H9 (cell line): ENCODE measurements at regions not wholly inside any gene's neighbourhood (a gene's known extent, or its start where the extent isn't known, plus 50 kb on each side); places are given as distances from the start of the nearest gene placed in this dataset.

Experiments used
- DNase-seq: peaks from one replicate; pipeline ENCODE4 v3.0.0-alpha.2; 2017
- H2AFZ ChIP-seq: one replicate; pipeline ENCODE4 v1.6.1; 2013; ENCODE audit warnings: mild to moderate bottlenecking, low read length, control low read depth, moderate library complexity
- H2AK5ac ChIP-seq: 2 replicates; pipeline ENCODE4 v1.6.1; 2013; ENCODE audit warnings: low read length, control low read depth, mixed read lengths; ENCODE audit not compliant: insufficient read length
- H2BK120ac ChIP-seq: one replicate; pipeline ENCODE4 v1.6.1; 2013; ENCODE audit warnings: low read depth, mild to moderate bottlenecking, low read length, control low read depth, inconsistent platforms; ENCODE audit not compliant: poor library complexity, severe bottlenecking
- H2BK12ac ChIP-seq: 2 replicates; pipeline ENCODE4 v1.6.1; 2013; ENCODE audit warnings: low read length, control low read depth, mixed read lengths, low read depth; ENCODE audit not compliant: insufficient read length
- H2BK15ac ChIP-seq: 2 replicates; pipeline ENCODE4 v1.6.1; 2013; ENCODE audit warnings: low read depth, low read length, control low read depth
- H2BK20ac ChIP-seq: one replicate; pipeline ENCODE4 v1.6.1; 2013; ENCODE audit warnings: low read depth, mild to moderate bottlenecking, low read length, control low read depth, inconsistent platforms; ENCODE audit not compliant: poor library complexity, severe bottlenecking
- H2BK5ac ChIP-seq: 2 replicates; pipeline ENCODE4 v1.6.1; 2013; ENCODE audit warnings: low read length, control low read depth, mixed read lengths; ENCODE audit not compliant: insufficient read length
- H3K14ac ChIP-seq: 2 replicates; pipeline ENCODE4 v1.6.1; 2013; ENCODE audit warnings: low read length, control low read depth; ENCODE audit not compliant: insufficient read depth
- H3K18ac ChIP-seq: 2 replicates; pipeline ENCODE4 v1.6.1; 2013; ENCODE audit warnings: low read depth, mild to moderate bottlenecking, mixed read lengths, low read length, control low read depth; ENCODE audit not compliant: insufficient read length
- H3K23ac ChIP-seq: 2 replicates; pipeline ENCODE4 v1.6.1; 2013; ENCODE audit warnings: low read length, control low read depth, mixed read lengths, low read depth; ENCODE audit not compliant: insufficient read length
- H3K23me2 ChIP-seq: 2 replicates; pipeline ENCODE4 v1.6.1; 2013; ENCODE audit warnings: low read depth, mild to moderate bottlenecking, mixed read lengths, low read length, control low read depth; ENCODE audit not compliant: insufficient read length, poor library complexity, severe bottlenecking
- H3K27ac ChIP-seq: 2 replicates; pipeline ENCODE4 v1.5.1; 2013; ENCODE audit warnings: low read length, control low read depth, mixed read lengths, low read depth; ENCODE audit not compliant: insufficient read length
- H3K27me3 ChIP-seq: 2 replicates; pipeline ENCODE4 v1.6.1; 2013; ENCODE audit warnings: low read length, control low read depth, inconsistent platforms; ENCODE audit not compliant: insufficient read depth
- H3K4ac ChIP-seq: 2 replicates; pipeline ENCODE4 v1.6.1; 2013; ENCODE audit warnings: low read depth, mild to moderate bottlenecking, control low read depth, inconsistent platforms, low read length, moderate library complexity
- H3K4me1 ChIP-seq: 2 replicates; pipeline ENCODE4 v1.6.1; 2013; ENCODE audit warnings: low read length, control low read depth, inconsistent platforms; ENCODE audit not compliant: insufficient read depth
- H3K4me2 ChIP-seq: 2 replicates; pipeline ENCODE4 v1.6.1; 2013; ENCODE audit warnings: low read length, control low read depth, mixed read lengths; ENCODE audit not compliant: insufficient read length, insufficient read depth
- H3K56ac ChIP-seq: 2 replicates; pipeline ENCODE4 v1.6.1; 2013; ENCODE audit warnings: low read depth, mild to moderate bottlenecking, mixed read lengths, low read length, control low read depth; ENCODE audit not compliant: insufficient read length
- H3K79me1 ChIP-seq: 2 replicates; pipeline ENCODE4 v1.6.1; 2013; ENCODE audit warnings: low read depth, mild to moderate bottlenecking, moderate library complexity, low read length, control low read depth, inconsistent platforms; ENCODE audit not compliant: insufficient read depth, poor library complexity, severe bottlenecking
- H3K79me2 ChIP-seq: 2 replicates; pipeline ENCODE4 v1.6.1; 2013; ENCODE audit warnings: low read length, control low read depth, inconsistent platforms; ENCODE audit not compliant: insufficient read depth
- H3K9ac ChIP-seq: 2 replicates; pipeline ENCODE4 v1.6.1; 2013; ENCODE audit warnings: low read length, control low read depth, mixed read lengths; ENCODE audit not compliant: insufficient read length; ENCODE audit errors: extremely low read depth
- H3K9me3 ChIP-seq: one replicate; pipeline ENCODE4 v1.6.1; 2013; ENCODE audit warnings: low read depth, low read length, inconsistent platforms; ENCODE audit not compliant: control insufficient read depth
- H3T11ph ChIP-seq: one replicate; pipeline ENCODE4 v1.6.1; 2013; ENCODE audit warnings: mild to moderate bottlenecking, low read length, control low read depth, inconsistent platforms
- H4K20me1 ChIP-seq: one replicate; pipeline ENCODE4 v1.6.1; 2013; ENCODE audit not compliant: control insufficient read depth, insufficient read length, insufficient read depth
- H4K5ac ChIP-seq: 2 replicates; pipeline ENCODE4 v1.6.1; 2013; ENCODE audit warnings: low read depth, mild to moderate bottlenecking, mixed read lengths, low read length, control low read depth; ENCODE audit not compliant: insufficient read length
- H4K8ac ChIP-seq: replicated peaks from 2 replicates; pipeline ENCODE4 v1.6.1; 2013; ENCODE audit warnings: low read length, control low read depth, mixed read lengths, low read depth; ENCODE audit not compliant: insufficient read length
- H4K91ac ChIP-seq: 2 replicates; pipeline ENCODE4 v1.6.1; 2013; ENCODE audit warnings: low read depth, mild to moderate bottlenecking, moderate library complexity, mixed read lengths, low read length, control low read depth; ENCODE audit not compliant: insufficient read length
- H3K27ac Mint-ChIP-seq, 3 experiments: 2 replicates in 2 of 3; 3 replicates in 1 of 3; pipeline ENCODE4 v1.8.0; 2020 to 2021; ENCODE audit warnings: mixed read lengths in 3 of 3, mild to moderate bottlenecking in 1 of 3, moderate library complexity in 1 of 3
- H3K27me3 Mint-ChIP-seq: 2 replicates; pipeline ENCODE4 v1.8.0; 2021; ENCODE audit warnings: low read depth, mild to moderate bottlenecking, moderate library complexity, mixed read lengths
- H3K36me3 Mint-ChIP-seq, 3 experiments: 2 replicates in 2 of 3; 3 replicates in 1 of 3; pipeline ENCODE4 v1.8.0; 2020 to 2021; ENCODE audit warnings: low read depth in 3 of 3, mixed read lengths in 3 of 3; ENCODE audit not compliant: insufficient read depth in 1 of 3
- H3K4me1 Mint-ChIP-seq, 2 experiments: 2 replicates each; pipeline ENCODE4 v1.8.0; 2020; ENCODE audit warnings: mixed read lengths in 2 of 2
- H3K4me3 Mint-ChIP-seq, 2 experiments: 2 replicates in 1 of 2; 3 replicates in 1 of 2; pipeline ENCODE4 v1.8.0; 2020 to 2021; ENCODE audit warnings: mild to moderate bottlenecking in 2 of 2, mixed read lengths in 2 of 2, moderate library complexity in 1 of 2
- H3K9me3 Mint-ChIP-seq, 2 experiments: 2 replicates in 1 of 2; 3 replicates in 1 of 2; pipeline ENCODE4 v1.8.0; 2020; ENCODE audit warnings: mild to moderate bottlenecking in 2 of 2, mixed read lengths in 2 of 2, moderate library complexity in 1 of 2
- CTCF ChIP-seq: fragments of 200-600 bp; sonication (generic); conservative IDR thresholded peaks from 3 replicates; pipeline ENCODE4 v1.8.0; 2021; ENCODE audit warnings: antibody characterized with exemption, mild to moderate bottlenecking
- WGBS: extraction: QIAGEN DNeasy Blood & Tissue Kit; methylation state at CpG from one replicate; pipeline ENCODE4 v1.1.7; 2013; ENCODE audit warnings: missing lambda C conversion rate, low lambda C conversion rate, mixed read lengths; ENCODE audit not compliant: insufficient read length; ENCODE audit errors: extremely low coverage; 5-methylcytosine and 5-hydroxymethylcytosine counted together

GRCh38 chr1:36583980-36584782 is 101.5 kb upstream of the CSF3R start:
- no peak for TF ChIP-seq CTCF
- Mint-ChIP-seq H3K36me3 (no peaks in the 10 kb centered on the region), H3K27ac (0 out of 7 replicates have a peak overlapping the region, but pooled peaks of 1 of the 3 experiments have one; percentile 73), H3K4me1 (peaks cover 57 to 81% of the 10 kb centered on the region in 2 experiments), H3K27me3 (peaks cover 2% of the 10 kb centered on the region), H3K4me3 (peak overlapping the region in 1 of 2 experiments; percentile 29; a peak in 2 of 5 replicates), H3K9me3 (no peaks in the 10 kb centered on the region)
- Histone ChIP-seq H3K4ac (no peak overlapping the region), H3K4me2 (no peak overlapping the region), H4K20me1 (no peaks in the 10 kb centered on the region), H3K14ac (no peak overlapping the region), H3K27ac (no peak overlapping the region), H3K56ac (no peak overlapping the region), H3K23ac (no peak overlapping the region), H2AK5ac (no peak overlapping the region), H3K27me3 (no peaks in the 10 kb centered on the region), H2BK120ac (no peak overlapping the region), H2BK12ac (no peak overlapping the region), H4K91ac (no peak overlapping the region), H3K23me2 (no peaks in the 10 kb centered on the region), H4K8ac (no peak overlapping the region), H3K18ac (no peak overlapping the region), H4K5ac (no peak overlapping the region), H2AFZ (no peak overlapping the region), H3K79me2 (no peaks in the 10 kb centered on the region), H3K79me1 (no peaks in the 10 kb centered on the region), H2BK15ac (no peak overlapping the region), H3T11ph (no peak overlapping the region), H3K9ac (no peak overlapping the region), H3K4me1 (peaks cover 5% of the 10 kb centered on the region; the same call in 1 of the 2 replicates), H2BK20ac (no peak overlapping the region), H2BK5ac (no peak overlapping the region), H3K9me3 (no peaks in the 10 kb centered on the region)
- no peak for DNase-seq
- WGBS: no CpG with 5 or more reads among the region's 21 CpGs
